Tongue (tissue), 1 donor: ENCODE measurements at regions not wholly inside any gene's neighbourhood (a gene's known extent, or its start where the extent isn't known, plus 50 kb on each side); places are given as distances from the start of the nearest gene placed in this dataset.

Experiments used
- DNase-seq: peaks from one replicate; pipeline ENCODE4 v3.0.0-alpha.2; 2015

DNA sequence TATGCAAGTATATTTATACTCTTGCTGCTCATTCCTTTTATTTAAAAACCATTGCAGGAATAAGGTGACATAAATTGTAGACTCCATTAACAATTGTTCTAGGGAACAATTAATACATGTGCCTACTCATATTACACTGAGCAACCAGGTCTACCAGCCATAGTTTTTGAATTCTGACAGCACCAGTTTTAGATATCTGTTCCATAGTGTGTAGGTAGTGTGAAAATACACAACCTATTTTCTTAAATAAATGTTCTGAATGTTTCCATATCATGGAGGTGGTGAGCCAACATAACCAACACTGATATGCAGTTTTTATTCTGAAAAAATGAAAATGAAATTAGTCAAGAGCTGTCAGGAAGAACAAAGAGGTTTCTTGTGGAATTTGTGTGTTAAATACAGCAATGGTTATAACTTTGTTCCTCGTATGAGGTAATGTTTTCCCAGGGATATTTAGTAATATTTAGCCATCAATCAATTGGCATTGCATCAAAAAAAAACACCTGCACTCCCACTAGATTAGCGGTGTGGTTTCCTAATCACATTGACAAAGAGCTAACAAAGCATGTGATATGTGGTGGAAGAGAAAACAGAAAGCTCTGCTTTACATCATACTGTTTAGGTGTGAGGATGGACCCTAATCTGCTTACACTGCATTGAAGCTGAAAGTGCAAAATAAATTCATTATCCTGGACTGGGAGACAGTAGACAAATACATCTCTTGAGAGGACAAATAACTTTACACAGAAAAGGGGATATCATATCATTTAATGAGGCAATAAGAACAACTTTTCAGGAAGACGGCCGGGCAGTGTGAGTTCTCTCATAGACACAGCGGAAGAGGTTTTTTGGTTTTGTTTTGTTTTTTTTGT, 369.5 kb upstream of the THBS1 start:
- DNase-seq, result no peak

- DNase-seq, result peak; percentile 81
Observed at GRCh38 chr15:39213385-39213840, 367.5 kb upstream of the THBS1 start.

- peak; percentile 76 for DNase-seq
Observed at GRCh38 chr15:39215015-39215414, 365.9 kb upstream of the THBS1 start.

DNA sequence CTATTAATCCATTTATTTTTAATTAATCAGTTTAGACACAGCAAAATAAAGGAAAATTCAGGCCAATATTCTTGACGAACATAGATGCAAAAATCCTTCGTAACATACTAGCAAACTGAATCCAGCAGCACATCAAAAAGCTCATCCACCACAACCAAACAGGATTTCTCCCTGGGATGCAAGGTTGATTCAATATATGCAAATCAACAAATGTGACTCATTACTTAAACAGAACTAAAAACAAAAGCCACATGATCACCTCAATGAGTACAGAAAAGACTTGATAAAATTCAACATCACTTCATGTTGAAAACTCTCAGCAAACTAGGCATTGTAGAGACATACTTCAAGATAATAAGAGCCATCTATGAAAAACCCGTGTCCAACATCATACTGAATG, 364.1 kb upstream of the THBS1 start:
- no peak for DNase-seq

DNA sequence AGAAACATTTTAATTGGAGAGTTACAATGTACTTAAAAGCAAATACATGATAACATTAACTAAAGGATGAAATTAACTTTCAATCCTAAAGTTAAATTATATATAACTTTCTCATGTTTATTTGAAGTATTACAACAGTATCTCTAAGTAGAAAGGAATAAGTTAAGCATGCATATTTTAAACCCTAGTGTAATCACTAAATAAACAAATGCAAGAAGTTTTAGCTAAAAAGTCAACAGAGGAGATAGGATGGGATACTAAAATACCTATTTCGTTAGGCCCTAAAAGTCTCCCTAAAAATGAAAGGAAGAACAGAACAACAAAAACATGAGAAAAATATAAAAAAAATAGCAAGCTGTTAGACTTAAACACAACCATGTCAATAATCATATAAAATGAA, 361.3 kb upstream of the THBS1 start:
- no peak for DNase-seq

DNA sequence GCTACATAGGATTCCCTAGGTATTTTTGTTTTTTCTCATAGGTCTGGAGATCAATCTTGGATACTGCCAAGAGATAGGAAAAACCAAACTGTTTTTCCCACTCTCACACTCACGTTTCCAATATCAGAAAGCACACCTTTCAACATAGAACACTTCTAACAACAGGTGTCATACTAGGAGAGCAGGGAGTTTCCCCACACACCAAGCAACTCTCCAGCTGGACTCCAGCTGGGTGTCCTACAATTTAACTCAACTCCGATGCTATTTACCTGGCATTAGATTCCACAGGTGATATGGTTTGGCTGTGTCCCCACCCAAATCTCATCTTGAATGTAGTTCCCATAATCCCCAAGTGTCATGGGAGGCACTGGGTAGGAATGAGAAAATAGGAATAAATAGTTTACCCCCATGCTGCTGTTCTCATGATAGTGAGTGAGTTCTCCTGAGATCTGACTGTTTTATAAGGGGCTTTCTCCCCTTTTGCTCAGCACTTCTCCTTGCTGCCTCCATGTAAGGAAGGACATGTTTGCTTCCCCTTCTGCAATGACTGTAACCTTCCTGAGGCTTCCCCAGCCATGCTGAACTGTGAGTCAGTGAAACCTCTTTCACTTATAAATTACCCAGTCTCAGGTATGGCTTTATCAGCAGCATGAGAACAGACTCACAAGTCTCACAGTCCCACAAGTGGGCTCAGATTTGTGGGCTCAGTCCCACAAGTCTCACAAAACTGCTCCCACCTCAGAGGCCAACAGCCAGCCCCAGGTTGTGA, 354.5 kb upstream of the THBS1 start:
- DNase-seq, result no peak

- DNase-seq, result no peak
Observed at GRCh38 chr15:39227001-39227400, 353.9 kb upstream of the THBS1 start.

DNA sequence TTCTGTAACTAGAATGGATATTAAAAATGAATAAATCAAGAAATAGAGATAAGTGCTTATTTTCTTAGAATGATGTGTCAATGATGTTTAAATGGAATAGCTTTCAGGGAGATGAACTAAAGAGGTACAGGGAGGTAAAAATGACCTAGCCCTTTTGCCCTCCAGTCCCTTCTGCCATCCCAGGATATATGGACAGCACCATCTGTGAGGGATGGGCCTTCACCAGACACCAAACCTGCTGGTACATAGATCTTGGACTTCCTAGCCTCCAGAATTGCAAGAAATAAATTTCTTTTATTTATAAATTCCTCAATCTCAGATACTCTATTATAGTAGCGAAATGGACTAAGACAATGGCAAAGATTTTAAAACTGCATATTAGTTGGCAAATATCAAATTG, 352.0 kb upstream of the THBS1 start:
- DNase-seq, result no peak

- peak; percentile 26 for DNase-seq
Observed at GRCh38 chr15:39230205-39230907, 350.5 kb upstream of the THBS1 start.

GRCh38 chr15:39230908-39231285, 350.0 kb upstream of the THBS1 start:
- DNase-seq, result no peak

DNA sequence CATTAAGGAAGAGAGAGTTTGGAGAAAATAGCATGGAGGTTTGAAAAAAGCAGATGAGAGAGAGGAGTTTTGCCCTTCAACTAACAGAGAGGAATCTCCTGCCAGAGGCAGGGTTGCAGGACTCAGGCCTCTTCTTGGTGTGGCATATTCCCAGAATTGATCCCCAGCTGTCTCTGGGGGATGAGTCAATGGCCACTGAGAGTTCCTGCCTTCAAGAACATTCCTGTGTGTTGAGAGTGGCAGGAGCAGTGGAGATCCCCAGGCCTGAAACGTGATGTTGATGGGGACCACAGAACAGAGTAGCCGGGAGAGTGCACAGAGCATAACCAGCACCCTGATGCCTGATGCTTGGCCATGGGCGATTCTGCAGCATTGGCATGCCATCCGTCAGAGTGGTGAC, 348.4 kb upstream of the THBS1 start:
- peak; percentile 46 for DNase-seq

- DNase-seq, result no peak
Observed at GRCh38 chr15:39235084-39235795, 345.6 kb upstream of the THBS1 start.

DNA sequence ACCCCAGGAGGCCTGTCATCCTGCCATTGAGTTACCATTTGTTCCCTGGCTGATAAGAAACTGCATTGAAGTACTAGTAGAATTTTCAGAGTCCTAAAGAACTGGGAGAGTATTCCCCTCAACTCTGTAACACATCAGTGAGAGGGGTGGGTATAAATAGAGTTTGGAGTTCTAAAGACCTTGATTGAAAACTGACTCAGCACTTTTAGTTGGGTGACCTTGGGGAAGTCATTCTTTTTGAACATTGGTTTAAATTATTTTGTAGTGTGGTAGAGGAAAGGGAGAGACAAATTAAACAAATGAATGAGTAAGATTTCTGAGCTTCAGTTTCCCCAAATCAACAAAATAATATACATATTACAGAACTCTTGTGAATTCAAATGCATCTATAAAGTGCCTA, 344.5 kb upstream of the THBS1 start:
- DNase-seq, result no peak

DNA sequence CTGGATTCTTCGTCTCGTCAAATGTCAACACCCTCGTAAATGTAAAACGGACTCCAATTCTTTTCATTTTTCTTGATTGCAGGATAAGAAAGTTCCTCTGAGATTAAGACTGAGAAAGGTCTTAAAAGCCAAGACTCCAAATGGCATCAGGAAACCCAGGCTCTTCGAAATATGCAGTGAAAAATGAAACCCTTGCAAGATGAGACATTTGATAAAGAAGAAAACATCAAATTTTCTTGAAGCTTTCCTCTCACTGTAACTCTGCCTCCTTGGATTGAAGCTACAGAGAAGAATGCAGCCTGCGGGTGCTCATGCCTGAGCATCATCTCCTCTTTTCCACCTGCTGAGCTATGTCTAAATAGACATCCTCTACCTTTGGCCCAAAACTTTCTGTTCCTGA, 342.4 kb upstream of the THBS1 start:
- no peak for DNase-seq

DNA sequence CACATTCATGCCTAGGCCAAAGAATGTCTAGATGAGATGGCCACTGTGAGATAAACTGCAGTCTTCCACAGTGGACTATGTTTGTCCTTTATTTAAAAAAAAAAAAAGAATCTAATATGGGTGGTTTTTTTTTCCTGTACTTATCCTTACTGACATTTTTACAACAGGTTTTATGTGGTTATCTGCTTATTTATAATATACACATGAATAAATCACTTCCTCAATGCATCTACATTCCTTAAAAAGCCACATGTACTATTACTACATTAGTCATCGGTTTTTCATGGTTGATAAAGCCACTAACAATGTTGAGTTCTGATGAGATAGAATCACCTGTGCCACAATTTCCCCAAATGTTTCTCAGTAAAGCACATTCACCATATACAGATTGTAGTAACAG, 341.3 kb upstream of the THBS1 start:
- no peak for DNase-seq

DNA sequence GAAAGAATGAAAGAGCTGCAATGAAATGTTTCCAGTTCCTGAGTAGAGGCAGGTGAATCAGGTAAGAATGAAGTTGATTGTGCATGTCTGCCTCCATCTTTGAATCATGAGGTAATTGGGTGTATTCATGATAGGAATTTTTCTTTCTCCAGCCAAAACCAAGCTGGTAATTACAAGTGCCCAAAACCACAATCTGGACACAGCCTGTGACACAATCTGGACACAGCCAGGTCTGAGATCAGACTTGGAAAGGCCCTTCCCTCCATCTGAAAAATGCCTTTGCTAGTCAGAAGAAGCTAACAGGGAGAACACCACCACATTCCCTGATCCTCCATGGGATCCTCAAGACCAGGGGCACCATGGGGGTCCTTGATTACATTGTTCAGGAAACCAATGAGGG, 338.5 kb upstream of the THBS1 start:
- DNase-seq, result no peak

DNA sequence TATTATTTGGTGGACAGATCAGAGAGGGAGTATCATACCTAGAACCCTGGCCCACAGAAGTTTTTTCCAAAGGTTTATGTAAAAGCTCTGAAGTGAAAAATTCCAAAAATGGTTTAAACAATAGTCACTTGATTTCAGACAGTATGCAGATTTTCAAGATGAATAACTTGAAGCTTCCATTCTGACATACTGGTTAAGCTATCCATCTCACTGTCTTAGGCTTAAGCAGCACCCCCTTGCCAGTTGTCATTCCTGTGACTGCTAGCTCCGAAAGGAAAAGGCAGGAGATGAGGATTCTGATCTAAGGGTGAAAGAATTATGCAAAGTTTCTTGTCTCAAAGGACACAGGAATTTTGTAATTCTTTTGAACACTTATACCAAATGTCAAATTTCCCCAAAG, 337.5 kb upstream of the THBS1 start:
- no peak for DNase-seq

DNA sequence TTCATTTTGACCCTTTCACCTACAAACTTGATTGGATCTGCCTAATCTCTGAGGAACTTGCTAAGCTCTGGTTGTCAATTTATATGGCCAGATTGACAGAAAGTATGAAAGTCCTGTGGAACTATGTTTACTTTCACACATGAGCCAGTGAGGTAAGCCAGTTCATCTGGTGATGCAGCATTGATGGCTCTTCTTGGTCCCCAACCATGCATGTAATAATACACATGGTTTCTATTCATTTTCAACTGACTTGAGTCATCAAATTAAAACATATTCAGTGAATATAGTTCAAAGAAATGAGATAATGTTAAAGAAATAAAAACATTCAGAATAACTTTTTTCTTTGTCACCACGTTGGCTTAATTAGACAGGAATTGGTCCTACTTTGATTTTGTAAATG, 336.1 kb upstream of the THBS1 start:
- no peak for DNase-seq

GRCh38 chr15:39246523-39246922, 334.4 kb upstream of the THBS1 start:
- no peak for DNase-seq

GRCh38 chr15:39247574-39247973, 333.3 kb upstream of the THBS1 start:
- no peak for DNase-seq

- DNase-seq, result no peak
Observed at GRCh38 chr15:39248204-39248603, 332.7 kb upstream of the THBS1 start.

DNA sequence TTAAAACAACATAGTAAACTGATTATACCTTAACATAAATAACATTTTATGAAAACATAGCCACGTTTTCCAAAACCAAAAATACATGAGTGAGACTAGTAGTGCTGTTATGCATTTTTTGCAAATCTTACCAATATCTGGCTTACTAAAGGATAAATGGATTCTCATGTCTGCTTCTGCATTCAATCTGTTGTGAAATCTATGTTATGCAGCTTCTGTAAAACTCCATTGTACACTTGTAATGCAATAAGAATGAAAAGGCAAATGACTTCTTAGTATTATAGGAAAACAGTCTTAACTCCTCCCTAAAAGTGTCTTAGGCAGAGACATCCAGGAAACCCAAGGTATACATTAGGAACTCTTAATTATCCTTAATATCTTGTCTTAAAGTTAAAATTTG, 330.9 kb upstream of the THBS1 start:
- no peak for DNase-seq
